ENCODE measurements at regions not wholly inside any gene's neighbourhood (a gene's known extent, or its start where the extent isn't known, plus 50 kb on each side); places are given as distances from the start of the nearest gene placed in this dataset.

DNA sequence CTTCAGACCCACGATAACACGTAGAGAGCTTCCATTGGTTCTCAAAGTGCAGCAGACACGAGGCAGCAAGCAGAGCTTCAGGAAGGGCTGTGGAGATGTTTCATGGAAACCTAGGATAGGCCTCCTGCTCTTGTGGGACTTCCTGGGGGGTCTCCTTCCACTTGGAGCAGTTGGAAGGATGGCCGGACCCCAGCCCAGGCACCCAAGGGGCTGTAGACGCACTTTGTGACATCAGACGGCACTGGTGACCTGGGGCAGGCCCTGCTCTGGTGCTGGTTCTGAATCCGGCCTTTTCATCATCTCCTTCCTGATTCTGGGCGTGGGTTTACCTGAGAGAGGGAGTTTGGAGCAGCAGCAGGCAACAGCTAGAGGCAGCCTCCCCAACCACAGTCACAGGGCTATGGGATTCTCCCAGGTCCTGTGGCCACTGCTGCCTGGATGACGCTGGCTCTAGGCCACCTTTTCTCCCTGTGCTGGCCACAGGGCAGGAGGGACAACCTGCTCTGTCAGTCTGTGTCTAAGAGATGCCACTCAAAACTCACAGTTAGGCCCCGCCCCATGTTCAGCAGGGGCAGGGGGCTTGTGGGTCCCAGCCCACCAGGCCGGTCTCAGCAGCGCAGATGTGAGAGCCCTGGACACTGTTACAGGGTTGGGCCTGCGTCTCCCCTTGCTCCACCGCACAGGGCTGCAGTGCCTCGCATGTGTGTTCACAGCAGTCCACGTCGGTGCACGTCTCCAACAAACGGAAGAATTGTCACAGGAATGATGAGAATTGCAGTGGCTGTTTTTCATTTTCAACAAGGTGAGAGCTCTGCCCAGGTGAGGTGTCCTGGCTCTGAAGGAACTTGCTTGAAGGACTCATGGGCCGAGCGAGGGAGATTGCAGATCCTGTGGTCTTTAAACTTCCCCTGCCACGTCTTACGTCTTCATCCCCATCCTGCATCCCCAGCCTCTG, 569.3 kb downstream of the TCERG1L start:
- ATAC-seq: no peak
- Mint-ChIP-seq H3K27me3 (no peaks in the 10 kb centered on the region), H3K4me1 (no peaks in the 10 kb centered on the region), H3K36me3 (no peaks in the 10 kb centered on the region), H3K27ac (no peak overlapping the region), H3K9me3 (no peaks in the 10 kb centered on the region), H3K4me3 (no peak overlapping the region)

GRCh38 chr10:130742941-130743675, 568.4 kb downstream of the TCERG1L start:
- H3K27me3 Mint-ChIP-seq: no peaks in the 10 kb centered on the region
- ATAC-seq: no peak
- no peaks in the 10 kb centered on the region for H3K4me1 Mint-ChIP-seq
- H3K9me3 Mint-ChIP-seq: no peaks in the 10 kb centered on the region
- no peaks in the 10 kb centered on the region for H3K36me3 Mint-ChIP-seq
- H3K4me3 Mint-ChIP-seq: no peak overlapping the region
- no peak overlapping the region for H3K27ac Mint-ChIP-seq

- no peak for ATAC-seq
- no peaks in the 10 kb centered on the region for H3K36me3 Mint-ChIP-seq
- H3K4me1 Mint-ChIP-seq: no peaks in the 10 kb centered on the region
- H3K9me3 Mint-ChIP-seq: no peaks in the 10 kb centered on the region
- no peak overlapping the region for H3K4me3 Mint-ChIP-seq
- H3K27me3 Mint-ChIP-seq: no peaks in the 10 kb centered on the region
- no peak overlapping the region for H3K27ac Mint-ChIP-seq
Measured at GRCh38 chr10:130743751-130744271, 567.7 kb downstream of the TCERG1L start.

DNA sequence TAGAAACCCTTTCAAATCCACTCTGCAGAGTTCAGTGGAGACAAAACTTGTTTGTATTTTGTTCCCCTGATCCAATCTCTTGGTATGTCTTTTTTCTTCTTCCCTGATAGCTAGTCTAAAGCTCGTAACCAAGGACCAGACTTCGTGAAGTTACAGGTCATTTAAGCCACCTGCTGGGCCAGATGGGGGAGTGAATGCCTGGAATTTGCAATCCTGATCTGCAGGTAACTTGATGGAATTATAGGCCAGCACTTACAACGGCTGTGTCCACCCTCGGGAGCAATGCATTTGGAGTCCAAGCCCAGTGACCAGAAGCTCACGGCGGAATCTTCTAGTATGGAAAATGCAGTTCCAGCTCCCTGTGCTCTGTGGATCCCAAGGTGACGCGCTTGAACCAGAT, 566.9 kb downstream of the TCERG1L start:
- no peak for ATAC-seq
- no peaks in the 10 kb centered on the region for H3K36me3 Mint-ChIP-seq
- H3K4me1 Mint-ChIP-seq: no peaks in the 10 kb centered on the region
- no peak overlapping the region for H3K27ac Mint-ChIP-seq
- no peak overlapping the region for H3K4me3 Mint-ChIP-seq
- H3K27me3 Mint-ChIP-seq: no peaks in the 10 kb centered on the region
- H3K9me3 Mint-ChIP-seq: no peaks in the 10 kb centered on the region

DNA sequence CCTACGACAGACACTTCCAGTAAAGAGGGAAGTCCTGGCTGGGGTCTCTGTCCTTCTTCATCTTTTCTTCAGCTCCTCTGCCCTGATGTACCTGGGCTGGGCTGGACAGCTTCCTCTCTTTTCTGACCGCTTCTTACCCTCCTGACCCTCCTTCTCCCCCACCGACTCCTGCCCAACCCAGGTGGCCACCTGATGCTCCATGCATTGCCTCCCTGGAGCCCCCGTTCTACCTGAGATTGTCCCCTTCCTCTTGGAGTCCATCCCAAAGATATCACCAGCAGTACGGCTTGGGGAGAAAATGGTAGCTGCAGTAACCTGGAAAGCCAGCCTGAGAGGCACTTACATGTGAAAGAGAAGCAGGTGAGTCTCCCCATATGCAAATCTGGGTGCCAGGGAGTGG, 566.3 kb downstream of the TCERG1L start:
- Mint-ChIP-seq H3K4me3 (no peak overlapping the region), H3K4me1 (no peaks in the 10 kb centered on the region), H3K36me3 (no peaks in the 10 kb centered on the region), H3K27me3 (no peaks in the 10 kb centered on the region), H3K9me3 (no peaks in the 10 kb centered on the region), H3K27ac (no peak overlapping the region)
- ATAC-seq: no peak

- H3K4me3 Mint-ChIP-seq: no peak overlapping the region
- no peak for ATAC-seq
- no peaks in the 10 kb centered on the region for H3K9me3 Mint-ChIP-seq
- H3K27me3 Mint-ChIP-seq: no peaks in the 10 kb centered on the region
- H3K36me3 Mint-ChIP-seq: no peaks in the 10 kb centered on the region
- no peaks in the 10 kb centered on the region for H3K4me1 Mint-ChIP-seq
- no peak overlapping the region for H3K27ac Mint-ChIP-seq
Measured at GRCh38 chr10:130745821-130746220, 565.7 kb downstream of the TCERG1L start.

- no peaks in the 10 kb centered on the region for H3K9me3 Mint-ChIP-seq
- ATAC-seq: no peak
- H3K4me1 Mint-ChIP-seq: no peaks in the 10 kb centered on the region
- H3K36me3 Mint-ChIP-seq: no peaks in the 10 kb centered on the region
- no peak overlapping the region for H3K4me3 Mint-ChIP-seq
- H3K27me3 Mint-ChIP-seq: no peaks in the 10 kb centered on the region
- H3K27ac Mint-ChIP-seq: no peak overlapping the region
Measured at GRCh38 chr10:130746311-130746710, 565.2 kb downstream of the TCERG1L start.

GRCh38 chr10:130747356-130747755, 564.2 kb downstream of the TCERG1L start:
- Mint-ChIP-seq H3K27me3 (no peaks in the 10 kb centered on the region), H3K9me3 (no peaks in the 10 kb centered on the region), H3K27ac (no peak overlapping the region), H3K36me3 (no peaks in the 10 kb centered on the region), H3K4me1 (no peaks in the 10 kb centered on the region), H3K4me3 (no peak overlapping the region)
- no peak for ATAC-seq

DNA sequence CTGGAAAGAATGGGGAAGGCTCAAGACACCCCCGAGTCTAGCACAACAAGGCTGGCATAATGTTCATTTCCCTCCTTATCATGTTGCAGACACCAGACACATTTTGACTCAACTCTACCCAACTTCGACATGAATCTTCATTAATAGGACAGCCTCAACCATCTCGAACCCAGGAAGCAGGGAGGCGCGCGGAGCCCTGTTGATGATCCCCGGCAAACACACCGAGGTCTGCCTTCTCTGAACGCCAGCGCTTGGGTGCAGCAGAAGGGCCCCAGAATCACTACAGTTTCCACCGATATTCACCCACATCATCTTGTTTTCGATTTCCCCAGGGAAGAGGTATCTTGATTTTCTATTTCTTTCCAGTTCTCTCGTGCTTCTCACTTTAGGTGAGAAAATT, 563.6 kb downstream of the TCERG1L start:
- no peaks in the 10 kb centered on the region for H3K4me1 Mint-ChIP-seq
- no peak overlapping the region for H3K4me3 Mint-ChIP-seq
- H3K27ac Mint-ChIP-seq: no peak overlapping the region
- H3K36me3 Mint-ChIP-seq: no peaks in the 10 kb centered on the region
- H3K27me3 Mint-ChIP-seq: no peaks in the 10 kb centered on the region
- no peaks in the 10 kb centered on the region for H3K9me3 Mint-ChIP-seq
- ATAC-seq: no peak

GRCh38 chr10:130748409-130749057, 563.0 kb downstream of the TCERG1L start:
- Mint-ChIP-seq H3K4me3 (no peak overlapping the region), H3K36me3 (no peaks in the 10 kb centered on the region), H3K9me3 (no peaks in the 10 kb centered on the region), H3K4me1 (no peaks in the 10 kb centered on the region), H3K27me3 (no peaks in the 10 kb centered on the region), H3K27ac (no peak overlapping the region)
- no peak for ATAC-seq

- Mint-ChIP-seq H3K36me3 (no peaks in the 10 kb centered on the region), H3K27me3 (no peaks in the 10 kb centered on the region), H3K4me3 (no peak overlapping the region), H3K4me1 (no peaks in the 10 kb centered on the region), H3K27ac (no peak overlapping the region), H3K9me3 (peaks cover 3% of the 10 kb centered on the region)
- no peak for ATAC-seq
Measured at GRCh38 chr10:130749911-130750310, 561.6 kb downstream of the TCERG1L start.

GRCh38 chr10:130750441-130750840, 561.1 kb downstream of the TCERG1L start:
- no peak overlapping the region for H3K27ac Mint-ChIP-seq
- no peaks in the 10 kb centered on the region for H3K36me3 Mint-ChIP-seq
- no peak overlapping the region for H3K4me3 Mint-ChIP-seq
- H3K4me1 Mint-ChIP-seq: no peaks in the 10 kb centered on the region
- ATAC-seq: no peak
- no peaks in the 10 kb centered on the region for H3K27me3 Mint-ChIP-seq
- peaks cover 8% of the 10 kb centered on the region for H3K9me3 Mint-ChIP-seq

DNA sequence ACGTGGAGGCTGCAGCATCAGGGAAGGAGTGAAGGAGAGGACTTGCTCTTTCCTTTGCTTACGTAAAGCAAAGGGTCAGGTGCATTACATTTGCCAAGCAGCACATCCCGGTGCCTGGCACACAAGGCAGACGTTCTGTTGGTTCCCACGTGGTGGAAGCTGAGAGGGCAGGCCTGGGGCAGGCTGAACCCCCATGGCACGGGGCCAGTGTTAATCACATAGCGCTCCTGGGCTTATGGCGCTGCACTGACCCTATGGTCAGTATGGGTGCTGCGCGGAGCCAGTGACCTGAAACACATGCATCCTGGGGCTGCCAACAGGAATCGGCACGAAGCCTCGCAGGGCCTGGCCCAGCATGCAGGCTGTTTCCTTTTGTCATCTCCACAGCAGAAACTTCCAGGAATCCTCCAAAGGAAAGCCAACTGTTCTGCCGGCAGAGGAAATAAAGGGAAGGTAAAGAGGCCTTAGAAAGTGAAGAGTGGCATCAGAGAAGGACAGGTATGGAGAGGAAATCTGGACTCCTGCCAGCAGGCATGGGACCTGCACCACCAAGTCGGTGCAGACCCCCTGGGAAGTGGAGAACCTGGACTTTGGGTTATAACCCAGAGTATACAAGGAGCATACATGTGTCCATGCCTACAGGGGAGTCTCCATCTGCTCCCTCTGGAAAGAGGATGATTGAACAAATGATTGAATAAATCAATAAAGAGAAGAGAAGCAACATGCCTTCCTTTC, 560.2 kb downstream of the TCERG1L start:
- Mint-ChIP-seq H3K27ac (no peak overlapping the region), H3K4me3 (no peak overlapping the region), H3K36me3 (no peaks in the 10 kb centered on the region), H3K4me1 (no peaks in the 10 kb centered on the region), H3K27me3 (no peaks in the 10 kb centered on the region), H3K9me3 (peaks cover 9% of the 10 kb centered on the region)
- ATAC-seq: no peak

DNA sequence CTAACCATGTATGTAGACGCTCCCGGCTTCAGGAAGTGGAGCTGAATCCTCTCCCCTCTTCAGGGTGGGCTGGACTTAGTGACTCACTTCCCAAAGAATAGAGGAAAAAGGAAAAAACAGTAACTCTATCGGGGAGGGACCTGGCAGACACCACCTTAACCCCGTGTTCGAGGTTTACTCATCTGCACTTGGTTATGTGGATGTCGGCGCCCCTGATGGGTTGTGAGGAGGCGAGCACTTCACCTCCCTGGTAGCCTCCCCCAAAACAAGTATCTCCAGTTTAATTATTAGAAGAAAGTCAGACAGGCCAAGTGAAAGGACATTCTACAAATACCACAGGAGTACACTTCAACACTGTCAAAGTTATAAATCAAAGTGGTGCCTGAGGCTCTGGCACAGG, 559.7 kb downstream of the TCERG1L start:
- H3K27me3 Mint-ChIP-seq: no peaks in the 10 kb centered on the region
- H3K9me3 Mint-ChIP-seq: peaks cover 11% of the 10 kb centered on the region
- H3K27ac Mint-ChIP-seq: no peak overlapping the region
- H3K4me3 Mint-ChIP-seq: no peak overlapping the region
- H3K36me3 Mint-ChIP-seq: no peaks in the 10 kb centered on the region
- ATAC-seq: no peak
- no peaks in the 10 kb centered on the region for H3K4me1 Mint-ChIP-seq

DNA sequence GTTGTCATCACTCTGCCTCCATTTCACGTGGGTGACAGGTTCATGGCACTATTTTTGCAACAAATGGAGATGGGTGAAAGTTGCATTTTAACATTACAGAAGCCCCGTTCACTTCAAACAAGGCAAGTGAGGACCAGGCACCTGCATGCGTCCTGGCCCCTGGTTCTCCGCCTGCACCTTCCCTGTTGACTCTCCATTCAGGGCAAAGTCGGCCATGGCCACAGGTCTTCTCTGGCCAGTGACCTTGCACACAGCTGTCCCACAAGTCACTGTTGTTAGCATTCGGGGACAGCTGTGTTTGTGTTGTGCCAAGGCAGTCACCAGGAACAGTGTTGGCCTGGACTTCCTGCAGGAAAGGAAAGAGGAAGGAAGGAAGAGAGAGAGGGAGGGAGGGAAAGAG, 554.9 kb downstream of the TCERG1L start:
- H3K36me3 Mint-ChIP-seq: no peaks in the 10 kb centered on the region
- peaks cover 19% of the 10 kb centered on the region for H3K9me3 Mint-ChIP-seq
- H3K27me3 Mint-ChIP-seq: no peaks in the 10 kb centered on the region
- no peak overlapping the region for H3K27ac Mint-ChIP-seq
- ATAC-seq: no peak
- H3K4me3 Mint-ChIP-seq: no peak overlapping the region
- no peaks in the 10 kb centered on the region for H3K4me1 Mint-ChIP-seq
